ENCODE measurements at regions not wholly inside any gene's neighbourhood (a gene's known extent, or its start where the extent isn't known, plus 50 kb on each side); places are given as distances from the start of the nearest gene placed in this dataset.

- TF ChIP-seq CEBPB (IDR thresholded peaks at IDR 0.05) = no peak
- no peak for TF ChIP-seq EP300 (IDR thresholded peaks at IDR 0.05)
- TF ChIP-seq KDM1A (IDR thresholded peaks at IDR 0.05; ENCODE audit: low read depth) = no peak
- TF ChIP-seq CTCF (IDR thresholded peaks at IDR 0.05) = no peak
- TF ChIP-seq NFE2L2 (conservative IDR thresholded peaks at IDR 0.05; ENCODE audit: low read length) = no peak
- TF ChIP-seq PHF8 (IDR thresholded peaks at IDR 0.05; ENCODE audit: borderline replicate concordance, low read depth) = no peak
- no peak for TF ChIP-seq SMC3 (IDR thresholded peaks at IDR 0.05)
- TF ChIP-seq POLR2A (IDR thresholded peaks at IDR 0.05; ENCODE audit: low read length) = no peak
- no peak for TF ChIP-seq RFX5 (IDR thresholded peaks at IDR 0.05)
- no peak for TF ChIP-seq REST (IDR thresholded peaks at IDR 0.05)
- no peak for TF ChIP-seq KDM5A (IDR thresholded peaks at IDR 0.05)
- TF ChIP-seq RNF2 (IDR thresholded peaks at IDR 0.05; ENCODE audit: borderline replicate concordance, low read depth) = no peak
- no peak for TF ChIP-seq SREBF2 (IDR thresholded peaks at IDR 0.05)
These were observed 218.7 kb upstream of the ARG1 start for GRCh38 chr6:131354356-131354755.

Measured in A549 (cell line).